ENCODE measurements at regions not wholly inside any gene's neighbourhood (a gene's known extent, or its start where the extent isn't known, plus 50 kb on each side); places are given as distances from the start of the nearest gene placed in this dataset.

DNA sequence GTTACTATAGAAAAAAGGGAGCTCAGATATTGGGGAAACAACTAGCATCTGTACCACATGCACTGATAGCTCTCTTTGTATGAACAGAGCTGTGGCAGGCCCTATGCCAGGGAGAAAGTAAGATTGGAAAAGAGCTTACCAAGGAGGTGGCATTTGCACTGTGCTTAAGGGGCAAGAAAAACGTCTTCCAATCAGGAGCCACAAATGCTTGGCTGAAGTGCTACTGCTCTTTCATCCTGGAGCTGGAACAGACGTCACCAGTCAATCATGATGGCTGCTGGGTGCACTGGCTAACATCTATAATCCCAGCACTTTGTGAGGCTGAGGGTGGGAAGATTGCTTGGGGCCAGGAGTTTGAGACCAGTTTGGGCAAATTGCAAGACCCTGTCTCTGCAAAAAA, 218.5 kb downstream of the SEC14L1 start:
- Histone ChIP-seq H3K4me2 (ENCODE audit: insufficient read depth, low read length) (no peak overlapping the region), H3K36me3 (ENCODE audit: control insufficient read depth, insufficient read depth, low read length) (peaks cover 7% of the 10 kb centered on the region; the same call in 2 of the 3 replicates), H3K4me3 (no peak overlapping the region), H3K9me1 (ENCODE audit: control insufficient read depth, insufficient read depth, low read length) (peaks cover 11% of the 10 kb centered on the region), H3K27ac (ENCODE audit: extremely low read depth, low read depth, low read length) (no peak overlapping the region), H3K9ac (ENCODE audit: insufficient read depth in 1 of 2, low read depth in 2 of 2, low read length in 2 of 2) (no peak overlapping the region), H3K79me2 (ENCODE audit: control insufficient read depth, insufficient read depth, low read length) (peaks cover 55% of the 10 kb centered on the region), H3K27me3 (ENCODE audit: control insufficient read depth in 2 of 2, insufficient read depth in 2 of 2, low read length in 2 of 2) (no peaks in the 10 kb centered on the region), H4K20me1 (replicated peaks; ENCODE audit: control insufficient read depth, insufficient read depth, low read length) (peaks cover 20% of the 10 kb centered on the region; the same call in 1 of the 2 replicates), H3K9me3 (replicated peaks; ENCODE audit: control insufficient read depth, insufficient read depth, low read depth, low read length) (peaks cover 12% of the 10 kb centered on the region), H2AFZ (ENCODE audit: low read depth, low read length) (no peak overlapping the region), H3K4me1 (replicated peaks in 1 of 2; ENCODE audit: control insufficient read depth in 2 of 2, insufficient read depth in 2 of 2, low read length in 2 of 2) (peaks cover 21 to 35% of the 10 kb centered on the region in 2 experiments)
- DNase-seq (ENCODE audit: extremely low read depth in 1 of 4, low spot score in 3 of 4) (no peak), ATAC-seq (no peak), FAIRE-seq (no peak)
- no TSS peak for BruUV-seq (replicated peaks)
- WGBS (ENCODE audit: insufficient coverage, low coverage, missing lambda C conversion rate): 45% methylated on average over 2 of the region's 2 CpGs
- CTCF ChIA-PET (ENCODE audit: low intra/inter-chr PET ratio): no interaction called here
- intact Hi-C loops (cut with micrococcal nuclease): no loop called here
- in situ Hi-C loops (cut with MboI): no loop called here
- TF ChIP-seq ZNF197 (CRISPR knock-in tag; IDR thresholded peaks at IDR 0.05; ENCODE audit: low read depth) (no peak), ZBTB1 (CRISPR knock-in tag; IDR thresholded peaks at IDR 0.05; ENCODE audit: borderline replicate concordance, low read depth) (no peak), ZNF3 (CRISPR knock-in tag; IDR thresholded peaks at IDR 0.05) (no peak)
- POLR2A ChIA-PET: interaction anchor here (0.7 to 1.4 kb wide), 4 partner anchors 10 to 28 kb away, joined by 3 to 9 read pairs (median 3); no protein-coding TSS in a partner anchor

DNA sequence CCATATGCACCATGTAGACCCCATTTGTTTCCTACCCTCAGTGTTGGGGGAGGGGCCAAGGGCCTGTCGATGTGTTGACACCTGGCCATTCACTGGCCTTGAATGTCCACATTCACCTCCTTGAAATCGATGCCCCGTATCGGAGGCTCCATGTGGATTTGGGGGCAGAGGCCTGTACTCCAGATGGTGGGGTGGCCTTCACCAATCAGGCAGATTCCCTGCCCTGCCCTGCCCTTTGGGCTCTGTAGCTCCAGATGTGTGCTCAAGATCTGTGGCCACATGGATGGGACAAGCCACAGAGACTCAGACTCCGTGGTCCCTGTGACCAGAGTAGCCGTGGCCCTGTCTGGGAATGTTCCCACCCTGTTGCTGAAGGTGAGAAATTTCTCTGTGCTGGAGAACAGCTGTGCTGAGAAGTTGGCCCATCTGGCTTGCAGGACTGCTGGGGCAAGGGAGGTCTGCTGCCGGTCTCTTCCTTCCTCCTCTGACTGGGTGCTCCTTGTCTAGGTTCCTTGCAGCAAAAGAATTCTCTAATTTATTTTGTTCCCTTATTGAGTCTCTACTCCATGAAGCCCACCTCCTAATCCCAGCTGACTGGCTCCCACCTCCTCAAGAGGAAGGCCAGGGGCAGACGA, 221.3 kb downstream of the SEC14L1 start:
- H3K4me2 ChIP-seq (ENCODE audit: insufficient read depth, low read length): no peak overlapping the region

More for the DNA sequence above, 221.3 kb downstream of the SEC14L1 start:
- H2AFZ ChIP-seq (ENCODE audit: low read depth, low read length): no peak overlapping the region
- peaks cover 49% of the 10 kb centered on the region for H4K20me1 ChIP-seq (replicated peaks; ENCODE audit: control insufficient read depth, insufficient read depth, low read length)
- POLR2A ChIA-PET: interaction anchor here (0.6 to 0.7 kb wide), 3 partner anchors 10 to 234 kb away, joined by 3 read pairs; no protein-coding TSS in a partner anchor
- CTCF ChIA-PET (ENCODE audit: low intra/inter-chr PET ratio): no interaction called here
- H3K4me3 ChIP-seq: no peak overlapping the region
- H3K4me1 ChIP-seq (replicated peaks in 1 of 2; ENCODE audit: control insufficient read depth in 2 of 2, insufficient read depth in 2 of 2, low read length in 2 of 2): peaks cover 40 to 47% of the 10 kb centered on the region in 2 experiments
- peaks cover 72% of the 10 kb centered on the region for H3K79me2 ChIP-seq (ENCODE audit: control insufficient read depth, insufficient read depth, low read length)
- DNase-seq (ENCODE audit: extremely low read depth in 1 of 4, low spot score in 3 of 4) (peak in 1 of 4 experiments; percentile 2), FAIRE-seq (no peak), ATAC-seq (no peak)
- H3K36me3 ChIP-seq (ENCODE audit: control insufficient read depth, insufficient read depth, low read length): peaks cover 7% of the 10 kb centered on the region; the same call in 2 of the 3 replicates
- H3K9me1 ChIP-seq (ENCODE audit: control insufficient read depth, insufficient read depth, low read length): peaks cover 11% of the 10 kb centered on the region
- TF ChIP-seq, protein P1, sequence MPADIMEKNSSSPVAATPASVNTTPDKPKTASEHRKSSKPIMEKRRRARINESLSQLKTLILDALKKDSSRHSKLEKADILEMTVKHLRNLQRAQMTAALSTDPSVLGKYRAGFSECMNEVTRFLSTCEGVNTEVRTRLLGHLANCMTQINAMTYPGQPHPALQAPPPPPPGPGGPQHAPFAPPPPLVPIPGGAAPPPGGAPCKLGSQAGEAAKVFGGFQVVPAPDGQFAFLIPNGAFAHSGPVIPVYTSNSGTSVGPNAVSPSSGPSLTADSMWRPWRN (IDR thresholded peaks at IDR 0.05; ENCODE audit: low read depth): no peak
- no peak for TF ChIP-seq BHLHE40 (IDR thresholded peaks at IDR 0.05; ENCODE audit: low read length)
- TF ChIP-seq FOXA3 (CRISPR knock-in tag; conservative IDR thresholded peaks at IDR 0.05 in 1 of 2, IDR thresholded peaks at IDR 0.05 in 1 of 2): 0 out of 4 replicates have a peak, but pooled peaks of 1 of the 2 experiments have one; percentile 22
- H3K27me3 ChIP-seq (ENCODE audit: control insufficient read depth in 2 of 2, insufficient read depth in 2 of 2, low read length in 2 of 2): no peaks in the 10 kb centered on the region
- H3K9ac ChIP-seq (ENCODE audit: insufficient read depth in 1 of 2, low read depth in 2 of 2, low read length in 2 of 2): peak overlapping the region; percentile 1 to 31; a peak in 1 of 4 replicates
- no TSS peak for BruUV-seq (replicated peaks)
- H3K9me3 ChIP-seq (replicated peaks; ENCODE audit: control insufficient read depth, insufficient read depth, low read depth, low read length): peaks cover 2% of the 10 kb centered on the region; the same call in 1 of the 2 replicates
- WGBS (ENCODE audit: insufficient coverage, low coverage, missing lambda C conversion rate): 84% methylated on average over 7 of the region's 8 CpGs
- no peak overlapping the region for H3K27ac ChIP-seq (ENCODE audit: extremely low read depth, low read depth, low read length)
- in situ Hi-C loops (cut with MboI): no loop called here
- intact Hi-C loops (cut with micrococcal nuclease): no loop called here
